HG02970 (cell line): ENCODE measurements at regions not wholly inside any gene's neighbourhood (a gene's known extent, or its start where the extent isn't known, plus 50 kb on each side); places are given as distances from the start of the nearest gene placed in this dataset.
"Not testable (repeated sequence)": the region's sequence is repeated elsewhere in the genome, so short reads cannot be mapped to it uniquely, and the experiment has no call there.

Source experiments
- ATAC-seq: cut with Tn5 transposase; IDR thresholded peaks from one replicate; pipeline ENCODE4 v1.9.1; 2021; ENCODE audit warnings: mild to moderate bottlenecking, moderate library complexity, moderate number of reproducible peaks; ENCODE audit not compliant: unreplicated experiment, low FRiP score

- ATAC-seq, result not testable (repeated sequence)
These were observed 109.6 kb upstream of the POMZP3 start for GRCh38 chr7:76736724-76737123.

- not testable (repeated sequence) for ATAC-seq
These were observed 109.0 kb upstream of the POMZP3 start for GRCh38 chr7:76736091-76736490.

GRCh38 chr7:76735668-76736067 is 108.6 kb upstream of the POMZP3 start:
- ATAC-seq, result not testable (repeated sequence)

GRCh38 chr7:76728571-76728974 is 101.5 kb upstream of the POMZP3 start:
- not testable (repeated sequence) for ATAC-seq

GRCh38 chr7:76723928-76724327 is 96.8 kb upstream of the POMZP3 start:
- not testable (repeated sequence) for ATAC-seq

GRCh38 chr7:76716551-76716950 is 89.5 kb upstream of the POMZP3 start:
- ATAC-seq, result not testable (repeated sequence)

GRCh38 chr7:76712926-76713325 is 85.8 kb upstream of the POMZP3 start:
- ATAC-seq, result not testable (repeated sequence)

GRCh38 chr7:76711648-76712047 is 84.6 kb upstream of the POMZP3 start:
- ATAC-seq, result not testable (repeated sequence)

- ATAC-seq, result not testable (repeated sequence)
These were observed 82.6 kb upstream of the POMZP3 start for GRCh38 chr7:76709703-76710102.

GRCh38 chr7:76708446-76708845 is 81.4 kb upstream of the POMZP3 start:
- ATAC-seq, result not testable (repeated sequence)

- not testable (repeated sequence) for ATAC-seq
These were observed 76.7 kb upstream of the POMZP3 start for GRCh38 chr7:76703815-76704214.

GRCh38 chr7:76686277-76686676 is 59.2 kb upstream of the POMZP3 start:
- not testable (repeated sequence) for ATAC-seq

GRCh38 chr7:76684737-76685136 is 57.7 kb upstream of the POMZP3 start:
- ATAC-seq, result not testable (repeated sequence)

GRCh38 chr7:76683631-76684030 is 56.6 kb upstream of the POMZP3 start:
- not testable (repeated sequence) for ATAC-seq

GRCh38 chr7:76681810-76682209 is 54.7 kb upstream of the POMZP3 start:
- not testable (repeated sequence) for ATAC-seq

GRCh38 chr7:76679174-76679573 is 52.1 kb upstream of the POMZP3 start:
- not testable (repeated sequence) for ATAC-seq

- not testable (repeated sequence) for ATAC-seq
These were observed 51.4 kb upstream of the POMZP3 start for GRCh38 chr7:76678500-76678899.

GRCh38 chr7:76676890-76677289 is 49.8 kb upstream of the POMZP3 start:
- ATAC-seq, result not testable (repeated sequence)
